Right lobe of liver (tissue), 6 donors: ENCODE measurements at regions not wholly inside any gene's neighbourhood (a gene's known extent, or its start where the extent isn't known, plus 50 kb on each side); places are given as distances from the start of the nearest gene placed in this dataset.
"Not testable (repeated sequence)": the region's sequence is repeated elsewhere in the genome, so short reads cannot be mapped to it uniquely, and the experiment has no call there.

ENCODE experiments used
- ATAC-seq, 4 donors: fragments of 200-7000 bp; cut with Tn5 transposase; one replicate each; pipeline ENCODE4 v1.9.1; 2020; ENCODE audit warnings: mild to moderate bottlenecking in 4 of 4, moderate library complexity in 4 of 4
- DNase-seq, 3 donors: peaks; one replicate each; pipeline ENCODE4 v3.0.0-alpha.2; 2020
- H3K27ac ChIP-seq, 3 donors: fragments of 200-600 bp; one replicate each; pipeline ENCODE4 v1.8.0; 2022
- H3K27me3 ChIP-seq, 2 donors: fragments of 200-600 bp; one replicate each; pipeline ENCODE4 v1.8.0; 2022
- H3K36me3 ChIP-seq, 4 donors: fragments of 200-600 bp; sonication (generic) in 1 of 4; one replicate each; pipeline versions ENCODE4 v1.5.1 to v1.8.0; 2017 to 2022; ENCODE audit warnings: control low read depth in 1 of 4
- H3K4me1 ChIP-seq, 4 donors: fragments of 200-600 bp; sonication (generic) in 1 of 4; one replicate each; pipeline versions ENCODE4 v1.5.1 to v1.8.0; 2017 to 2022; ENCODE audit warnings: control low read depth in 1 of 4
- H3K4me3 ChIP-seq, 3 donors: fragments of 200-600 bp; one replicate each; pipeline ENCODE4 v1.8.0; 2022
- H3K9me3 ChIP-seq, 4 donors: fragments of 200-600 bp; sonication (generic) in 1 of 4; one replicate each; pipeline versions ENCODE4 v1.5.1 to v1.8.0; 2017 to 2022; ENCODE audit warnings: control low read depth in 1 of 4
- CTCF ChIP-seq, 4 donors: fragments of 200-600 bp in 3 of 4; fragments of 450-650 bp in 1 of 4; IDR thresholded peaks; one replicate each; pipeline versions ENCODE4 v1.5.1 to v1.8.0; 2016 to 2022; ENCODE audit warnings: antibody characterized with exemption in 4 of 4, mild to moderate bottlenecking in 2 of 4
- POLR2A ChIP-seq: fragments of 450-650 bp; IDR thresholded peaks from one replicate; pipeline ENCODE4 v1.6.1; 2017; ENCODE audit warnings: antibody characterized with exemption, mild to moderate bottlenecking
- WGBS: methylation state at CpG from one replicate; pipeline ENCODE4 v1.1.6; 2018; ENCODE audit warnings: low coverage, low lambda C conversion rate; ENCODE audit not compliant: insufficient coverage; ENCODE audit errors: missing lambda C conversion rate; 5-methylcytosine and 5-hydroxymethylcytosine counted together
- intact Hi-C, 2 donors: fragments of 100-400 bp; cut with DNase I; formaldehyde crosslinking; loops; one replicate each; pipeline versions ENCODE4 v1.11.2 to v1.14.1; 2022
- donor health status: DM: no; HTN: yes; CAD: no.
- donor health status: DM: no; HTN: no; CAD: no.
- donor health status: DM: no; HTN: no; CAD: no.
- donor health status: DM: no; HTN: yes; CAD: no.
- donor health status: DM: no; HTN: yes; CAD: no.

GRCh38 chr10:87603196-87603595 is 56.5 kb upstream of the PAPSS2 start:
- Histone ChIP-seq H3K27ac (no peak overlapping the region), H3K9me3 (no peaks in the 10 kb centered on the region), H3K36me3 (no peaks in the 10 kb centered on the region), H3K4me1 (peaks cover 0 to 21% (median 5%) of the 10 kb centered on the region in 4 donors), H3K4me3 (no peak overlapping the region), H3K27me3 (no peaks in the 10 kb centered on the region)
- 22% methylated on average over 1 of the region's 1 CpG for WGBS
- DNase-seq (no peak), ATAC-seq (peak in 1 of 4 donors; percentile 47)
- intact Hi-C loops, result no loop called here
- TF ChIP-seq CTCF (IDR thresholded peaks at IDR 0.05) (no peak), POLR2A (no peak)

GRCh38 chr10:87603769-87604168 is 55.9 kb upstream of the PAPSS2 start:
- DNase-seq (no peak), ATAC-seq (no peak)
- no peak overlapping the region for H3K4me3 ChIP-seq
- intact Hi-C loops, result no loop called here
- no peaks in the 10 kb centered on the region for H3K27me3 ChIP-seq
- TF ChIP-seq CTCF (IDR thresholded peaks at IDR 0.05) (no peak), POLR2A (no peak)
- H3K27ac ChIP-seq, result no peak overlapping the region
- H3K36me3 ChIP-seq, result no peaks in the 10 kb centered on the region
- peaks cover 0 to 20% (median 3%) of the 10 kb centered on the region in 4 donors for H3K4me1 ChIP-seq
- no peaks in the 10 kb centered on the region for H3K9me3 ChIP-seq
- 86% methylated on average over 4 of the region's 4 CpGs for WGBS

- Histone ChIP-seq H3K27ac (peak overlapping the region in 2 of 3 donors; percentile 4 to 16), H3K27me3 (no peaks in the 10 kb centered on the region), H3K4me1 (peaks cover 0 to 13% (median 0%) of the 10 kb centered on the region in 4 donors), H3K36me3 (no peaks in the 10 kb centered on the region), H3K9me3 (no peaks in the 10 kb centered on the region), H3K4me3 (no peak overlapping the region)
- intact Hi-C loops, result no loop called here
- ATAC-seq (peak in 3 of 4 donors; percentile 16 to 42 (median 40)), DNase-seq (no peak)
- 63% methylated on average over 4 of the region's 4 CpGs for WGBS
- no peak for TF ChIP-seq CTCF (IDR thresholded peaks at IDR 0.05)
- TF ChIP-seq POLR2A, result no peak
Measured at GRCh38 chr10:87605628-87606251, 53.9 kb upstream of the PAPSS2 start.

- intact Hi-C loops, result no loop called here
- Histone ChIP-seq H3K4me1 (peaks cover 0 to 9% (median 0%) of the 10 kb centered on the region in 4 donors), H3K36me3 (no peaks in the 10 kb centered on the region), H3K27me3 (no peaks in the 10 kb centered on the region), H3K27ac (no peak overlapping the region), H3K9me3 (no peaks in the 10 kb centered on the region), H3K4me3 (no peak overlapping the region)
- no peak for TF ChIP-seq CTCF (IDR thresholded peaks at IDR 0.05)
- peak in 2 of 4 donors; percentile 21 to 37 for ATAC-seq
- WGBS, result 79% methylated on average over 4 of the region's 4 CpGs
- DNase-seq, result no peak
Measured at GRCh38 chr10:87608756-87609155, 50.9 kb upstream of the PAPSS2 start.

- ATAC-seq, H3K4me1 ChIP-seq, H3K27ac ChIP-seq, DNase-seq, intact Hi-C loops, H3K27me3 ChIP-seq, H3K36me3 ChIP-seq, H3K4me3 ChIP-seq, H3K9me3 ChIP-seq: not testable (repeated sequence)
- WGBS, result 100% methylated on average over 3 of the region's 3 CpGs
Measured at GRCh38 chr10:87609563-87609962, 50.1 kb upstream of the PAPSS2 start.
